ENCODE measurements at regions not wholly inside any gene's neighbourhood (a gene's known extent, or its start where the extent isn't known, plus 50 kb on each side); places are given as distances from the start of the nearest gene placed in this dataset.
A peak's percentile ranks its signal among the peaks of the same experiment; 100 is the strongest.

- intact Hi-C loops (cut with DNase I): no loop called here
- no peaks in the 10 kb centered on the region for H3K27me3 ChIP-seq
- TF ChIP-seq, protein P1, sequence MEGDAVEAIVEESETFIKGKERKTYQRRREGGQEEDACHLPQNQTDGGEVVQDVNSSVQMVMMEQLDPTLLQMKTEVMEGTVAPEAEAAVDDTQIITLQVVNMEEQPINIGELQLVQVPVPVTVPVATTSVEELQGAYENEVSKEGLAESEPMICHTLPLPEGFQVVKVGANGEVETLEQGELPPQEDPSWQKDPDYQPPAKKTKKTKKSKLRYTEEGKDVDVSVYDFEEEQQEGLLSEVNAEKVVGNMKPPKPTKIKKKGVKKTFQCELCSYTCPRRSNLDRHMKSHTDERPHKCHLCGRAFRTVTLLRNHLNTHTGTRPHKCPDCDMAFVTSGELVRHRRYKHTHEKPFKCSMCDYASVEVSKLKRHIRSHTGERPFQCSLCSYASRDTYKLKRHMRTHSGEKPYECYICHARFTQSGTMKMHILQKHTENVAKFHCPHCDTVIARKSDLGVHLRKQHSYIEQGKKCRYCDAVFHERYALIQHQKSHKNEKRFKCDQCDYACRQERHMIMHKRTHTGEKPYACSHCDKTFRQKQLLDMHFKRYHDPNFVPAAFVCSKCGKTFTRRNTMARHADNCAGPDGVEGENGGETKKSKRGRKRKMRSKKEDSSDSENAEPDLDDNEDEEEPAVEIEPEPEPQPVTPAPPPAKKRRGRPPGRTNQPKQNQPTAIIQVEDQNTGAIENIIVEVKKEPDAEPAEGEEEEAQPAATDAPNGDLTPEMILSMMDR (IDR thresholded peaks at IDR 0.05): no peak
- no peaks in the 10 kb centered on the region for H3K36me3 ChIP-seq
- H3K4me3 ChIP-seq: no peak overlapping the region
- 76 to 79% methylated on average over 2 of the region's 2 CpGs for WGBS, 2 donors
- no peaks in the 10 kb centered on the region for H3K4me1 ChIP-seq
- DNase-seq: no peak
- ATAC-seq: no peak
- H3K27ac ChIP-seq: no peak overlapping the region
- no peaks in the 10 kb centered on the region for H3K9me3 ChIP-seq
Measured at GRCh38 chr12:89965993-89966392, 257.4 kb upstream of the ATP2B1 start.

GRCh38 chr12:89962648-89963047 lies 254.0 kb upstream of the ATP2B1 start:
- ATAC-seq (no peak), DNase-seq (no peak)
- intact Hi-C loops (cut with DNase I): no loop called here
- no peaks in the 10 kb centered on the region for H3K36me3 ChIP-seq
- no peak overlapping the region for H3K27ac ChIP-seq
- TF ChIP-seq, protein P1 (IDR thresholded peaks at IDR 0.05): peak in 3 of 9 donors; percentile 15 to 35 (median 29)
- H3K4me3 ChIP-seq: no peak overlapping the region
- 85 to 87% methylated on average over 4 of the region's 4 CpGs for WGBS, 2 donors
- no peaks in the 10 kb centered on the region for H3K9me3 ChIP-seq
- no peaks in the 10 kb centered on the region for H3K27me3 ChIP-seq
- H3K4me1 ChIP-seq: peaks cover 0 to 5% (median 0%) of the 10 kb centered on the region in 9 donors

GRCh38 chr12:89960607-89961394 lies 252.2 kb upstream of the ATP2B1 start:
- no peak for ATAC-seq

DNA sequence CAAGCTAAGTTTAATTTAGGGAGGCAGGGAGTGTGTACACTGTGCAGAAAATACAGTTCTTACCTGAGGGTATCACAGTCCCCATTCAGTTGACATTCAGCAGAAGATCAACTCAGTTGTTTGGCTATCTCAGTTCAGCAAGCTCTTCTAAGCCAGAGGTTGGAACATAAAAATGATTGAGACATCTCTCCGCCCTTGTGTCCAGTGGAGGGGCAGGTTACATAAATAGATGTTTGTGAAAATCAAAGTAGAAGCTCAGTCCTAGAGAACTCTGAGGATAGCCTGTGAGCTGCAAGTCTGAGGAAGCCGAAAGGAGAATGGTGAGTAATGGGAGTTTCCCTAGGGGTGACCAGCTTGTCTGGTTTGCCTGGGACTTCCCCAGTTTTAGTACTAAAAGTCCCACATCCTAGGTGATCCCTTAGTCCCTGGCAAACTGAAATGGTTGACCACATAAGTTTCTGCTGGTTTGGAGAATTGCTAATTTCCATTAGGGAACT lies 251.4 kb upstream of the ATP2B1 start:
- H3K27me3 ChIP-seq: peaks cover 0 to 4% (median 0%) of the 10 kb centered on the region in 7 donors
- TF ChIP-seq, protein P1 (IDR thresholded peaks at IDR 0.05): no peak

More at GRCh38 chr12:89960607-89961394, 252.2 kb upstream of the ATP2B1 start:
- intact Hi-C loops (cut with DNase I): no loop called here
- TF ChIP-seq, protein P1 (IDR thresholded peaks at IDR 0.05): no peak
- DNase-seq: no peak
- Histone ChIP-seq H3K27me3 (peaks cover 0 to under 1% (median 0%) of the 10 kb centered on the region in 7 donors), H3K9me3 (no peaks in the 10 kb centered on the region), H3K4me1 (peaks cover 0 to 5% (median 0%) of the 10 kb centered on the region in 9 donors), H3K4me3 (no peak overlapping the region), H3K27ac (no peak overlapping the region), H3K36me3 (no peaks in the 10 kb centered on the region)
- WGBS, 2 donors: 60 to 62% methylated on average over 2 of the region's 2 CpGs

More for the DNA sequence above, 251.4 kb upstream of the ATP2B1 start:
- no peak overlapping the region for H3K27ac ChIP-seq
- H3K9me3 ChIP-seq: no peaks in the 10 kb centered on the region
- H3K4me3 ChIP-seq: no peak overlapping the region
- DNase-seq: no peak
- no peak for ATAC-seq
- H3K36me3 ChIP-seq: no peaks in the 10 kb centered on the region
- WGBS, 2 donors: 75 to 79% methylated on average over 2 of the region's 2 CpGs
- peaks cover 0 to 5% (median 0%) of the 10 kb centered on the region in 9 donors for H3K4me1 ChIP-seq
- intact Hi-C loops (cut with DNase I): no loop called here

Data from heart right ventricle (tissue), 16 donors.